H54 (cell line): ENCODE measurements at regions not wholly inside any gene's neighbourhood (a gene's known extent, or its start where the extent isn't known, plus 50 kb on each side); places are given as distances from the start of the nearest gene placed in this dataset.
"Not testable (repeated sequence)": the region's sequence is repeated elsewhere in the genome, so short reads cannot be mapped to it uniquely, and the experiment has no call there.

Experiments
- DNase-seq: peaks from one replicate; pipeline ENCODE4 v3.0.0; 2011; ENCODE audit warnings: low spot score, mixed read lengths; ENCODE audit not compliant: insufficient read length
- FAIRE-seq: peaks from 3 replicates; lab custom pipeline; 2011; peaks lifted over from hg19 to GRCh38; lab: Jason Lieb, UNC
- POLR2A ChIP-seq: IDR thresholded peaks from 2 replicates; pipeline ENCODE4 v1.6.1; 2011; ENCODE audit warnings: low read depth, mild to moderate bottlenecking, low read length

DNA sequence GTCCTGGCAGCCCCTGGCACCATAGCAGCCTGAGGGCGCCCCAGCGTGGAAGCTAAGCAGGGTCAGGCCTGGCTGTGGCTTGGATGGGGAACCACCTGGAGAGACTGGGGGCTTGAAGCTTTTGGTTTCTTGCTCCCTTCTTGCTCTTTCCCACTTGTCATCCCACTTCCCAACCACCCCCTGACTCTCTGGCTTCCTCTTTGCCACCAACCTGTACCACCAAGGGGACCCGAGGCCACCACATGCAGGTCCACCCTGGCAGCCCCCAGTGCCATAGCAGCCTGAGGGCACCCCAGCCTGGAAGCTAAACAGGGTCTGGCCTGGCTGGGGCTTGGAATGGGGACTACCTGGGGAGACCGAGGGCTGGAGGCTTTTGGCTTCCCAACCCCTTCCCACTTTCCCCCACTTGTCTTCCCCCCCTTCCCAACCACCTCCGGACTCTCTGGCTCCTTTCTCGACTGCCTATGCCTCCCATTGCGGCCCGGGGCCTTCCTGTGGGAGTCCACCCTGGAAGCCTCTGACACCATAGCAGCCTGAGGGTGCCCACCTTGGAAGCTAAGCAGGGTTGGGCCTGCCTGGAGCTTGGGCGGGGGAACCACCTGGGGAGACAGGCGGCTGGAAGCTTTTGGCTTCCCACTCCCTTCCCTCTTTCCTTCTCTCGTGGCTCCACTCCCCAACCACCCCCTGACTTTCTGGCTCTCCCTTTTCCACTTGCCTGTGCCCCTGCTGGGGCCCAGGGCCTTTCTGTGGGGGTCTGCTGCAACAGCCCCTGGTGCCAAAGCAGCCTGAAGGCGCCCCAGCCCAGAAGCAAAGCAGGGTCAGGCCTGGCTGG lies 2294.4 kb downstream of the TP53TG3F start:
- FAIRE-seq = no peak
- TF ChIP-seq POLR2A = no peak

DNA sequence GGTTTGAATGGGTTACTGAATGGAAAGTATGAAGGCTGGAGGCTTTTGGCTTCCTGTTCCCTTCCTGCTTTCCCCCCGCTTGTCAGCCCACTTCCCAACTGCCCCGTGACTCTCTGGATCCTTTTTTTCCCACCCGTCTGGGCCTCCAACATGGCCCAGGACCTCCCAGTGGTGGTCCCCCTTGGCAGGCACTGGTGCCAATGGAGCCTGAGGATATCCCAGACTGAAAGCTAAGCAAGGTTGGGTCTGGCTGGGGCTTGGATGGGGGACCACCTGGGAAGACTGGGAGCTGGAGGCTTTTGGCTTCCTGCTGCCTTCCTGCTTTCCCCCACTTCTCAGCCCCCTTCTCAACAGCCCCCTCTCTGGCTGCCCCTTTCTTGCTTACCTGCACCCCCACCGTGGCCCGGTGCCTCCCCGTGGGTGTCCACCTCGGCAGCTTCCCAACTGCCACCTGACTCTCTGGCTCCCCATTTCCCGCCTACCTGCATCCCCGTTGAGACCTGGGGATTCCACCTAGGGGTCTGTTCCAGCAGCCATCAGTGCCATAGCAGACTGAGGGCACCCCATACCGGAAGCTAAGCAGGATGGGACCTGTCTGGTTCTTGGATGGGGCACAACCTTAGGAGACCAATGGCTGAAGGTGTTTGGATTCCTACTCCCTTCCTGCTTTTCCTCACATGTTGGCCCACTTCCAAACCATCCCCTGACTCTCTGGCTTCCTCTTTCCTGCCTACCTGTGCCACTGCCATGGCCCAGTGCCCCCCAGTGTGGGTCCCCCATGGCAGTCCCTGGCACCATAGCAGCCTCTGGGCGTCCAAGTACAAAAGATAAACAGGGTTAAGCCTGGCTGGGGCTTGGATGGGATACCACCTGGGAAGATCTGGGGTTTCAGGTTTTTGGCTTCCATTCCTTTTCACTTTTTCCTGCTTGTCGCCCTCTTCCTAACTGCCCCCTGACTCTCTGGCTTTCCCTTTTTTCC lies 2295.3 kb downstream of the TP53TG3F start:
- no peak for TF ChIP-seq POLR2A
- FAIRE-seq (no peak), DNase-seq (no peak)

More for the DNA sequence above, 2294.4 kb downstream of the TP53TG3F start:
- no peak for DNase-seq

DNA sequence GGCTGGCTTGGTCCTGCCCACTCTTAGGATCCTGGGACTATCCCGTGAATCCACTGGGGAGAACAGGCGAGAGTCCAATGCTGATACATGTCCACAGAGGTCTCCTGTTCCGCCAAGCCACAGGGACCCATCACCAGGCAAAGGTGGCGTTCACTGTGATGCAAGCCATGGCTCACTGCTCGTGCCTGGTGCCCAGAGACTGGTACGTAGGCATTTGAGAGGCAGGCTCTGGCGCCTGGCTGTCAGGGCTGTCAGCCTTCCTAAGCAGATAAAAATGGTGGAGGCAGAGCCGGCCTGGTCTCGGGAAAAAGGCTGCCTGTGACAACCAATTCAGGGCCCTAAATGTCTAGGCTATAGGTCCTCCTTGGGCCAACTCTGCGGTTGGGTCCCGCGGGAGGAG lies 2329.0 kb downstream of the TP53TG3F start:
- no peak for TF ChIP-seq POLR2A
- no peak for FAIRE-seq
- DNase-seq = no peak

DNA sequence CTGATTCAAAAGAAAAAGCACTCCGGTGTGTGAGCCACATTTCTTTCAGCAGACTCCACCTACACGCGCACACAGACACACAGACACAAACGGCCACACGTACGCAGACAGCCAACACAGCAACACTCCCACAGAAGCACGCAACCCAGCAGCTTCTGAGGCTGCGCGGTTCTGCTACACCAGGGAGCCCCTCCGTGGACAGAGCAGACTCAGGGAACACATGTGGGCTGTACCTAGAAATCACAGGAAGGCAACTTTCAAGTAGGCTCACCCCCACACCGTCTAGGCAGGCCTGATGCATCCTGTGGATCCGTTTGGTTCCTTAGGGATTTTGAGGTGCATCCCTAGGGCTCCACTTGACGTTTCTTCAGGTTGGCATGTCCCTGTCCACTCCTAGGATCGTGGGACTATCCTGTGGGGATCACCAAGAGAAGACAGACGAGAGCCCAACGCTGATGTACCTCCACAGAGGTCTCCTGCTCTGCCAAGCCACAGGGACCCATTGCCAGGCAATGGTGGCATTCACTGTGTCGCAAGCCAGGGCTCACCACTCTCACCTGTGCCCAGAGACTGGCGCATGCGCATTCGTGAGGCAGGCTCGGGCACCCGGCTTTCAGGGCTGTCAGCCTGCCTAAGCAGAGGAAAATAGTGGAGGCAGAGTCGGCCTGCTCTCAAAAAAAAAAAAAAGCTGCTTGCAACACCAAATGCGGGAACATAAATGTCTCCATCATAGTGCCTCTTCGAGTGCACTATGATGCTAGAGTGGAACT lies 2333.3 kb downstream of the TP53TG3F start:
- FAIRE-seq (no peak), DNase-seq (no peak)
- no peak for TF ChIP-seq POLR2A

DNA sequence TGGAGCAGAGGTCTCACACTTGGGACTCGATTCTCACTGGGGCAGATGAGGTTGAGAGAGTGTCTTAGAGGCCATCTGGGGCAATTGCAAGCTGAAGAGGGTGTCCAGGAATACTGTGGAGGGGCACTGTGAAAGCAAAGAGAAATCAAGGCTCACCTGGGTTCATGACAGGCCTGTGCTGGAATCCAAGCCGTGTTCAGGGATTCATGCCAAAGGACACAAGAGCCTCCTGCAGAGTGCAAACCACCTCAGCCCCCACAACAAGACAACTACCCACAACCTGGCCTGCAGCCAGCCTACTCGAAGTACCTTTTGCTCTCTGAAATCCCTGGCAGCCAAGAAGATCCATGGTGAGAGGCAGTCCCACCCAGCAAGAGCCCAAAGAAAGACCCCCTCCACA lies 2334.2 kb downstream of the TP53TG3F start:
- FAIRE-seq (no peak), DNase-seq (no peak)
- TF ChIP-seq POLR2A = no peak

DNA sequence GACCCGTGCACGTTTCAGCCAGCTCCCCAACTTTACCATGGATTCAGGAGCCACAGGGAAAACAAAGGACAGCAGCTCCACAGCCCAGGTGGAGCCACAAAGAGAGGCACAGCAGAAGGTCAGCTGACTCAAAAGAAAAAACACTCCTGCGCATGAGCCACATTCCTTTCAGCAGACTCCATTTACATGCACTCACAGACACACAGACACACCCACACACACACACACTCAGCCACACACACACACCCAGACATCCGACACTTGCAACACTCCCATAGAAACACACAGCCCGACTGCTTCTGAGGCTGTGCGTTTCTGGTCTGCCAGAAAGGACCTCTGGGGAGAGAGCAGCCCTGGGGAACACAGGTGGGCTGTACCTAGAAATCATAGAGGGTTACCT lies 2335.5 kb downstream of the TP53TG3F start:
- TF ChIP-seq POLR2A = no peak
- DNase-seq = no peak
- FAIRE-seq = no peak

DNA sequence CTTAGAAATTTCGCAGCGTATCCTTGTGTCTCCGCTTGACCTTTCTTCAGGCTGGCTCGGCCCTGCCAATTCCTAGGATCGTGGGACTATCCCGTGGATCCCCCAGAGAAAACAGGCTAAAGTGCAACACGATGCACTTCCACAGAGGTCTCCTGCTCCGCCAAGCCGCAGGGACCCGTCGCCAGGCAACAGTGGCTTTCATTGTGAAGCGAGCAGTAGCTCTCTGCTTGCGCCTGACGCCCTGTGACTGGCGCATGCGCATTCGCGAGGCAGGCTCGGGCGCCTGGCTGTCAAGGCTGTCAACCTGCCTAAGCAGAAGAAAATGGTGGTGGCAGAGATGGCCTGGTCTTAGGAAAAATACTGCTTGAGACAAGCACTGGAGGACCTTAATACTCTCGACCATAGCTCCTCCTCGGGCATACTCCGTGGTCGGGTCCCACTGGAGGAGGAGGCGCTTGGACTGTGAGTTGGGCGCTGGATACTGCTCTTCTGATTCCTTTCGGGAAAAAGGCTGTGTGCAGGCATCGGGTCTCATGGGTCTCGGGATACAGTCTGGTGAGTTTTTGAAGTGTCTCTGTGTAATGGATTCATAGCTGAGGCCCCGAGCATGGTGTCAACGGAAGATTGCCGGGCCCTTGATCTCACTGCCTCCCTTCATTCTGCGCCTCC lies 2336.1 kb downstream of the TP53TG3F start:
- DNase-seq = no peak
- no peak for TF ChIP-seq POLR2A
- no peak for FAIRE-seq

DNA sequence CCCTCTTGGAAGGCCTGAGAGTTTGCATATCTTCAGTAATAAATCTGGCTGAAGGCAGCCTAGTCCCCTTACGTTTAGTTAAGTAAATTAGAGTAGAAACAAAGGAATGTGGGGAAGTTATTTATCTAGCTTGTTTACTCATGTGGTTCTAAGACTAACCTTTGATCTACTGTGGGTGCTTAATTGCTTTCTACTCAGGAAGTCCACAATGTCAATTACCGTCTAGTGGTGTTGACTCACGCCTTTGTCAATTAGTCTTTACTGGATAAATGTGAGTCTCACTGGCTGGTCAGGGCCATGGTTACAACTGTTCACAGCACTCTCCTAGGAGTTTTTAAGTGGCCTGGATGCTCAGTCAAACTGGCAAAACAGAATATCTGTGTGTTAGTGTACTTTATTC lies 2338.4 kb downstream of the TP53TG3F start:
- TF ChIP-seq POLR2A = no peak
- DNase-seq = no peak
- FAIRE-seq = no peak

DNA sequence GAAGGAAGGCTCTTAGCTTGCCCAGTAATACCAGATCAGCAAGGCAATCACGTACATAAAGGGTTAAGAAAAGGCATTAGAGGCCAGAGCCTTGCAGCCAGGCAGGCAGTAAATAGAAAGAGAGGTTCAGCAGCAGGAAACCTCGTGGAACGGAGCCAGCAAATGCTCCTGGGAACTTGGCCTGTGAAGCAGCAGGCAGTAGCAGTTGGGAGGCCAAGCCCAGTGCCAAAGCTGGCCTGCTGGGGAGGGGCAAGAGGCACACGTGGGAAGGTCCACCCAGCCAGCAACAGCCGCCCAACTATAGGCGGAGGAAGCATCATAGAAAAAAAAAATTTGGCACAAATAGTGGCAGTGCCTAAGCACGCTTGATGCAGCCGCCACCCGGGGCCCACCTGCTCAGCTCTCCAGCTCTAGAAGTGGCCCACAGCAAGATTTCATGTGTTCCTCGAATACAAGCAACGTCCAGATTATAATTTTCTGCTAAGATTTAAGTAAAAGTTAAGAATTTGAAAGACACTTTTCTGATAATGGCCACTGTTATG lies 2339.5 kb downstream of the TP53TG3F start:
- no peak for TF ChIP-seq POLR2A
- DNase-seq (no peak), FAIRE-seq (no peak)

DNA sequence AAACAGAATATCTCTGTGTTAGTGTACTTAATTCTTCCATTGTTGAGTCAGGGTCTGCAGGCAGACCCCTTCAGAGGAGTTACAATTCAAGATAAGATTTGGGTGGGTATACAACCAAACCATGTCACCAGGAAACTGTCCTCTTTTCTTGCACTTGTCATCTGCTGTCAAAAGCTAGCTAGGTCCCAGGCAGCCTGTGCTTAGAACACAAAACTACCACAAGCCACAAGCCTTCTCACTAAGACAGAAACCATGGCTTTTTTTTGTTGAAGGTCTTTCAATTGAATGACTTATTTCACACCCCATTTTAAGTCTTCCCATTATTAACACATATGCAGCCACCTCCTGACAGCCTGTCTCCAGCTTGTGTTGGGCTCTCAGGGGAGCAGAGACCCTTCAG lies 2345.1 kb downstream of the TP53TG3F start:
- not testable (repeated sequence) for FAIRE-seq, DNase-seq

DNA sequence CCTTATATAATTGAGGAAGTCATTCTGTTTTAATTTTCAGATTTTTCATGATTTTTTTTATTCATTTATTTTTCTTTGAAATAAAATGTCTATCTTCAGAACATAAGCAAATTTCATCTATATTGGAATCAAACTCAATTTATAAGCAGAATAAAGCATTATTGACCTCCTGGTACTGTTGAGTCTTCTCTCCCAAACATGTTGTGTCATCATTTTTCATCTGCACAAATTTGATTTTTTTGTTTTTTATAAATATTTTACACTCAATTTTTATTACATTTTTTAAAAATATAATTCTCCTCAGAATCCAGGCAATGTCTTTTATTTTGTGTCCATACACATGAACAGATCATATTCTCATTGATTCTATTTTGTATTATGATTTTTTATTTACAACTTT lies 2363.9 kb downstream of the TP53TG3F start:
- FAIRE-seq (no peak), DNase-seq (no peak)
- no peak for TF ChIP-seq POLR2A

DNA sequence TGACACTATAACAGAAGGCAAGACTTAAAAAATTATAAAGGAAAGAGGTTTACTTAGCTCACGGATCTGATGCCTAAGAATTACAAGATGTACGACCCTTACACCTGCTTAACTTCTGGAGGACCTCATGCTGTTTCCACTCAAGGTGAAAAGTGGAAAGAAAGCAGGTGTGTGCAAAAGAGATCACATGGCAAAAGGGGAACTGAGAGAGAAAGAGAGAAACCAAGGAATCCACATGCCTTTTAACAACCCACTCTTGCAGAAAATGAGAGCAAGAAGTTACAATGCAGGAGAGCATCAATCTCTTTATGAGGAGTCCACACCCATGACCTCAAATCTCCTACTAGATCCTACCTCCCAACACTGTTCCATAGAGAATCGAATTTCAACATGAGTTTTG lies 2382.2 kb downstream of the TP53TG3F start:
- DNase-seq (no peak), FAIRE-seq (no peak)
- TF ChIP-seq POLR2A = no peak

DNA sequence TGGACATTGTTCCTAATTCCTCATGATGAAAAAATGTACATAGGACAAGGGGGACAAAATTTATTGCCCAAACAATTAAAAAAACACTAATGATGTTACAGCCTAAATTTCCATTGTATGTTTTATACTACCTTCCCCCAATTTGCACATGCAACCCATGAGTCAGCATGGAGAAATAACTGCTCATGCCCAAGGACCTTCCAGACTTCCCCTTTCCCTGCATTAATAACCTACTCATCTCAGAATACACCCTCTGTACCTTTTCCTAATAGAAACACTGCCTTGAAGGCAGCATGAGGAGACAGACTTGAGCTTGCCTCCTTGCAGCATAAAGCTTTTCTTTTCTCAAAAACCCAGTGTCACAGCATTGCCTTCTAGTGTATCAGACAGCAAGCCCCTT lies 2402.8 kb downstream of the TP53TG3F start:
- TF ChIP-seq POLR2A = no peak
- FAIRE-seq (no peak), DNase-seq (no peak)
